ENCODE measurements at regions not wholly inside any gene's neighbourhood (a gene's known extent, or its start where the extent isn't known, plus 50 kb on each side); places are given as distances from the start of the nearest gene placed in this dataset.
"Not testable (repeated sequence)": the region's sequence is repeated elsewhere in the genome, so short reads cannot be mapped to it uniquely, and the experiment has no call there.

DNA sequence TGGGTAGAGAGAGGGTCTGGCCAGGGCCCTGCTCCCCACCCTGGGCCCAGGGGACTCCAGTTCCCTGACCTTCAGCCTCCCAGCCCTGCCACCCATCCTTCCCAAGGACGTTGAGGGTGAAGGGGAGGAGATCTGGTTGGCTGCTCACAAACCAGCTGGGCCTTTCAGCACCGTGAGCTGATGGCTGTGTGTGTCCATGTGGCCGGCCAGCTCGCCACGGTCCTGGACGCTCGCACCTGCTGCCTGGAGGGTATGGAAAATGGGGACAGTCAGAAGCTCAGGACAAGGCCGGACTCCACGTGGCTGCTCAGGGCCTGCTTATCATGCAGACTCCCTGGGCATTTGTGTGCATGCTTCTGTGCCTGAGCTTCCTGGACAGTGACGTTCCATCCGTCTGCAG is 110.3 kb downstream of the NPIPB11 start:
- TF ChIP-seq, protein P1, sequence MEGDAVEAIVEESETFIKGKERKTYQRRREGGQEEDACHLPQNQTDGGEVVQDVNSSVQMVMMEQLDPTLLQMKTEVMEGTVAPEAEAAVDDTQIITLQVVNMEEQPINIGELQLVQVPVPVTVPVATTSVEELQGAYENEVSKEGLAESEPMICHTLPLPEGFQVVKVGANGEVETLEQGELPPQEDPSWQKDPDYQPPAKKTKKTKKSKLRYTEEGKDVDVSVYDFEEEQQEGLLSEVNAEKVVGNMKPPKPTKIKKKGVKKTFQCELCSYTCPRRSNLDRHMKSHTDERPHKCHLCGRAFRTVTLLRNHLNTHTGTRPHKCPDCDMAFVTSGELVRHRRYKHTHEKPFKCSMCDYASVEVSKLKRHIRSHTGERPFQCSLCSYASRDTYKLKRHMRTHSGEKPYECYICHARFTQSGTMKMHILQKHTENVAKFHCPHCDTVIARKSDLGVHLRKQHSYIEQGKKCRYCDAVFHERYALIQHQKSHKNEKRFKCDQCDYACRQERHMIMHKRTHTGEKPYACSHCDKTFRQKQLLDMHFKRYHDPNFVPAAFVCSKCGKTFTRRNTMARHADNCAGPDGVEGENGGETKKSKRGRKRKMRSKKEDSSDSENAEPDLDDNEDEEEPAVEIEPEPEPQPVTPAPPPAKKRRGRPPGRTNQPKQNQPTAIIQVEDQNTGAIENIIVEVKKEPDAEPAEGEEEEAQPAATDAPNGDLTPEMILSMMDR (conservative IDR thresholded peaks at IDR 0.05; ENCODE audit: low read depth, low read length), result not testable (repeated sequence)
- TF ChIP-seq FOS (IDR thresholded peaks at IDR 0.05; ENCODE audit: low read depth, low read length); POLR2A (IDR thresholded peaks at IDR 0.05; ENCODE audit: low read depth, low read length); RAD21 (IDR thresholded peaks at IDR 0.05; ENCODE audit: low read length); NFE2L2 (IDR thresholded peaks at IDR 0.05; ENCODE audit: low read depth, low read length); CHD1 (IDR thresholded peaks at IDR 0.05; ENCODE audit: low read depth, low read length); RFX5 (IDR thresholded peaks at IDR 0.05; ENCODE audit: low read depth, low read length); BHLHE40 (IDR thresholded peaks at IDR 0.05; ENCODE audit: low read depth, low read length); SMC3 (IDR thresholded peaks at IDR 0.05; ENCODE audit: low read depth, low read length); MAFK (IDR thresholded peaks at IDR 0.05; ENCODE audit: low read depth, low read length); RCOR1 (IDR thresholded peaks at IDR 0.05; ENCODE audit: insufficient replicate concordance, low read length): not testable (repeated sequence)

Measured in IMR-90 (cell line).